ENCODE measurements at regions not wholly inside any gene's neighbourhood (a gene's known extent, or its start where the extent isn't known, plus 50 kb on each side); places are given as distances from the start of the nearest gene placed in this dataset.

- no peak for DNase-seq
- no peak overlapping the region for H3K27ac ChIP-seq
- H3K4me1 ChIP-seq: peaks cover 0 to 5% of the 10 kb centered on the region in 2 donors
- H3K36me3 ChIP-seq: no peaks in the 10 kb centered on the region
- intact Hi-C loops (cut with DNase I; ENCODE audit: low total_unique reads): no loop called here
- no peak overlapping the region for H3K4me3 ChIP-seq
- H3K9me3 ChIP-seq: peaks cover 0 to 1% of the 10 kb centered on the region in 2 donors
- TF ChIP-seq, protein P1, sequence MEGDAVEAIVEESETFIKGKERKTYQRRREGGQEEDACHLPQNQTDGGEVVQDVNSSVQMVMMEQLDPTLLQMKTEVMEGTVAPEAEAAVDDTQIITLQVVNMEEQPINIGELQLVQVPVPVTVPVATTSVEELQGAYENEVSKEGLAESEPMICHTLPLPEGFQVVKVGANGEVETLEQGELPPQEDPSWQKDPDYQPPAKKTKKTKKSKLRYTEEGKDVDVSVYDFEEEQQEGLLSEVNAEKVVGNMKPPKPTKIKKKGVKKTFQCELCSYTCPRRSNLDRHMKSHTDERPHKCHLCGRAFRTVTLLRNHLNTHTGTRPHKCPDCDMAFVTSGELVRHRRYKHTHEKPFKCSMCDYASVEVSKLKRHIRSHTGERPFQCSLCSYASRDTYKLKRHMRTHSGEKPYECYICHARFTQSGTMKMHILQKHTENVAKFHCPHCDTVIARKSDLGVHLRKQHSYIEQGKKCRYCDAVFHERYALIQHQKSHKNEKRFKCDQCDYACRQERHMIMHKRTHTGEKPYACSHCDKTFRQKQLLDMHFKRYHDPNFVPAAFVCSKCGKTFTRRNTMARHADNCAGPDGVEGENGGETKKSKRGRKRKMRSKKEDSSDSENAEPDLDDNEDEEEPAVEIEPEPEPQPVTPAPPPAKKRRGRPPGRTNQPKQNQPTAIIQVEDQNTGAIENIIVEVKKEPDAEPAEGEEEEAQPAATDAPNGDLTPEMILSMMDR (IDR thresholded peaks at IDR 0.05): no peak
- no peak for TF ChIP-seq POLR2A (IDR thresholded peaks at IDR 0.05)
- no peaks in the 10 kb centered on the region for H3K27me3 ChIP-seq
Observed at GRCh38 chr14:71610149-71610548, 322.1 kb upstream of the RGS6 start.

- intact Hi-C loops (cut with DNase I; ENCODE audit: low total_unique reads): no loop called here
- no peak overlapping the region for H3K4me3 ChIP-seq
- H3K27me3 ChIP-seq: no peaks in the 10 kb centered on the region
- no peak overlapping the region for H3K27ac ChIP-seq
- no peak for TF ChIP-seq POLR2A (IDR thresholded peaks at IDR 0.05)
- TF ChIP-seq, protein P1 (IDR thresholded peaks at IDR 0.05): no peak
- H3K36me3 ChIP-seq: no peaks in the 10 kb centered on the region
- no peak for DNase-seq
- H3K9me3 ChIP-seq: no peaks in the 10 kb centered on the region
- peaks cover 0 to 5% of the 10 kb centered on the region in 2 donors for H3K4me1 ChIP-seq
Observed at GRCh38 chr14:71610797-71611196, 321.4 kb upstream of the RGS6 start.

- Histone ChIP-seq H3K27me3 (no peaks in the 10 kb centered on the region), H3K36me3 (peaks cover 0 to 3% of the 10 kb centered on the region in 2 donors), H3K9me3 (no peaks in the 10 kb centered on the region), H3K27ac (no peak overlapping the region), H3K4me1 (peaks cover 0 to 5% of the 10 kb centered on the region in 2 donors), H3K4me3 (no peak overlapping the region)
- no peak for DNase-seq
- intact Hi-C loops (cut with DNase I; ENCODE audit: low total_unique reads): no loop called here
- TF ChIP-seq, protein P1 (IDR thresholded peaks at IDR 0.05): no peak
- no peak for TF ChIP-seq POLR2A (IDR thresholded peaks at IDR 0.05)
Observed at GRCh38 chr14:71613168-71613567, 319.1 kb upstream of the RGS6 start.

GRCh38 chr14:71616013-71616412 lies 316.2 kb upstream of the RGS6 start:
- Histone ChIP-seq H3K36me3 (peaks cover 0 to 3% of the 10 kb centered on the region in 2 donors), H3K9me3 (no peaks in the 10 kb centered on the region), H3K4me1 (no peaks in the 10 kb centered on the region), H3K27me3 (no peaks in the 10 kb centered on the region), H3K27ac (no peak overlapping the region), H3K4me3 (no peak overlapping the region)
- TF ChIP-seq, protein P1 (IDR thresholded peaks at IDR 0.05): no peak
- TF ChIP-seq POLR2A (IDR thresholded peaks at IDR 0.05): no peak
- intact Hi-C loops (cut with DNase I; ENCODE audit: low total_unique reads): no loop called here
- no peak for DNase-seq

- TF ChIP-seq, protein P1 (IDR thresholded peaks at IDR 0.05): no peak
- no peak for TF ChIP-seq POLR2A (IDR thresholded peaks at IDR 0.05)
- DNase-seq: no peak
- Histone ChIP-seq H3K4me1 (no peaks in the 10 kb centered on the region), H3K27ac (no peak overlapping the region), H3K36me3 (peaks cover 0 to 3% of the 10 kb centered on the region in 2 donors), H3K4me3 (no peak overlapping the region), H3K9me3 (no peaks in the 10 kb centered on the region), H3K27me3 (no peaks in the 10 kb centered on the region)
- intact Hi-C loops (cut with DNase I; ENCODE audit: low total_unique reads): no loop called here
Observed at GRCh38 chr14:71618047-71618446, 314.2 kb upstream of the RGS6 start.

Measured in uterus (tissue), 3 donors.